ENCODE measurements at regions not wholly inside any gene's neighbourhood (a gene's known extent, or its start where the extent isn't known, plus 50 kb on each side); places are given as distances from the start of the nearest gene placed in this dataset.

GRCh38 chr1:221442056-221442455, 299.8 kb downstream of the DUSP10 start:
- Histone ChIP-seq H3K4me1 (ENCODE audit: insufficient read depth, low read length) (peaks cover 16% of the 10 kb centered on the region), H3K4me3 (ENCODE audit: low read length in 2 of 2) (no peak overlapping the region), H3K27ac (ENCODE audit: low read depth, low read length) (no peak overlapping the region), H3K27me3 (ENCODE audit: insufficient read depth, low read length) (no peaks in the 10 kb centered on the region), H3K9me3 (ENCODE audit: control insufficient read depth in 1 of 2, low read length in 2 of 2) (no peaks in the 10 kb centered on the region), H3K36me3 (ENCODE audit: insufficient read depth, low read length) (no peaks in the 10 kb centered on the region)
- H3K36me3 Mint-ChIP-seq = no peaks in the 10 kb centered on the region
- ChIA-PET POLR2A (ENCODE audit: partially characterized antibody) (interaction anchor here (1.3 kb wide), 1 partner anchor 11 kb away, joined by 3 read pairs; no protein-coding TSS in a partner anchor), CTCF (ENCODE audit: partially characterized antibody) (no interaction called here)
- H3K9me3 Mint-ChIP-seq = peaks cover 0 to 3% (median 0%) of the 10 kb centered on the region in 8 donors
- H3K4me1 Mint-ChIP-seq = peaks cover 10 to 22% (median 15%) of the 10 kb centered on the region in 4 donors
- intact Hi-C loops (cut with micrococcal nuclease) = no loop called here
- H3K27ac Mint-ChIP-seq = peak overlapping the region in 1 of 7 donors; percentile 37
- H3K4me3 Mint-ChIP-seq = no peak overlapping the region
- peaks cover 9 to 14% of the 10 kb centered on the region in 2 donors for H3K27me3 Mint-ChIP-seq
- no peak for DNase-seq

GRCh38 chr1:221444346-221444745, 297.5 kb downstream of the DUSP10 start:
- no peak overlapping the region for H3K27ac Mint-ChIP-seq
- H3K4me3 Mint-ChIP-seq = no peak overlapping the region
- Histone ChIP-seq H3K36me3 (ENCODE audit: insufficient read depth, low read length) (no peaks in the 10 kb centered on the region), H3K4me1 (ENCODE audit: insufficient read depth, low read length) (peaks cover 12% of the 10 kb centered on the region), H3K27me3 (ENCODE audit: insufficient read depth, low read length) (no peaks in the 10 kb centered on the region), H3K27ac (ENCODE audit: low read depth, low read length) (no peak overlapping the region), H3K9me3 (ENCODE audit: control insufficient read depth in 1 of 2, low read length in 2 of 2) (no peaks in the 10 kb centered on the region), H3K4me3 (ENCODE audit: low read length in 2 of 2) (no peak overlapping the region)
- H3K27me3 Mint-ChIP-seq = peaks cover 9 to 14% of the 10 kb centered on the region in 2 donors
- intact Hi-C loops (cut with micrococcal nuclease) = no loop called here
- DNase-seq = no peak
- ChIA-PET POLR2A (ENCODE audit: partially characterized antibody) (no interaction called here), CTCF (ENCODE audit: partially characterized antibody) (interaction anchor here (1.8 kb wide), 1 partner anchor 9 kb away, joined by 8 read pairs; no protein-coding TSS in a partner anchor)
- H3K36me3 Mint-ChIP-seq = no peaks in the 10 kb centered on the region
- H3K9me3 Mint-ChIP-seq = no peaks in the 10 kb centered on the region
- peaks cover 7 to 15% (median 10%) of the 10 kb centered on the region in 4 donors for H3K4me1 Mint-ChIP-seq

GRCh38 chr1:221448585-221449175, 293.2 kb downstream of the DUSP10 start:
- peaks cover 0 to 4% (median 0%) of the 10 kb centered on the region in 4 donors for H3K4me1 Mint-ChIP-seq
- no peaks in the 10 kb centered on the region for H3K9me3 Mint-ChIP-seq
- Histone ChIP-seq H3K4me1 (ENCODE audit: insufficient read depth, low read length) (no peaks in the 10 kb centered on the region), H3K4me3 (ENCODE audit: low read length in 2 of 2) (no peak overlapping the region), H3K27me3 (ENCODE audit: insufficient read depth, low read length) (no peaks in the 10 kb centered on the region), H3K36me3 (ENCODE audit: insufficient read depth, low read length) (no peaks in the 10 kb centered on the region), H3K27ac (ENCODE audit: low read depth, low read length) (no peak overlapping the region), H3K9me3 (ENCODE audit: control insufficient read depth in 1 of 2, low read length in 2 of 2) (no peaks in the 10 kb centered on the region)
- intact Hi-C loops (cut with micrococcal nuclease) = no loop called here
- DNase-seq = no peak
- no peak overlapping the region for H3K27ac Mint-ChIP-seq
- ChIA-PET CTCF (ENCODE audit: partially characterized antibody) (interaction anchor here (2.3 kb wide), 1 partner anchor 13 kb away, joined by 8 read pairs; no protein-coding TSS in a partner anchor), POLR2A (ENCODE audit: partially characterized antibody) (no interaction called here)
- peaks cover 8 to 11% of the 10 kb centered on the region in 2 donors for H3K27me3 Mint-ChIP-seq
- H3K36me3 Mint-ChIP-seq = no peaks in the 10 kb centered on the region
- no peak overlapping the region for H3K4me3 Mint-ChIP-seq

GRCh38 chr1:221449194-221449593, 292.7 kb downstream of the DUSP10 start:
- no peaks in the 10 kb centered on the region for H3K4me1 ChIP-seq (ENCODE audit: insufficient read depth, low read length)
- H3K4me3 ChIP-seq (ENCODE audit: low read length in 2 of 2) = no peak overlapping the region
- DNase-seq = no peak
- ChIA-PET POLR2A (ENCODE audit: partially characterized antibody) (no interaction called here), CTCF (ENCODE audit: partially characterized antibody) (interaction anchor here (2.3 kb wide), 1 partner anchor 14 kb away, joined by 8 read pairs; no protein-coding TSS in a partner anchor)
- Mint-ChIP-seq H3K36me3 (no peaks in the 10 kb centered on the region), H3K27me3 (peaks cover 4 to 11% of the 10 kb centered on the region in 2 donors), H3K27ac (no peak overlapping the region), H3K4me3 (no peak overlapping the region), H3K4me1 (peaks cover 0 to 4% (median 0%) of the 10 kb centered on the region in 4 donors), H3K9me3 (no peaks in the 10 kb centered on the region)
- no peaks in the 10 kb centered on the region for H3K9me3 ChIP-seq (ENCODE audit: control insufficient read depth in 1 of 2, low read length in 2 of 2)
- H3K36me3 ChIP-seq (ENCODE audit: insufficient read depth, low read length) = no peaks in the 10 kb centered on the region
- intact Hi-C loops (cut with micrococcal nuclease) = no loop called here
- no peaks in the 10 kb centered on the region for H3K27me3 ChIP-seq (ENCODE audit: insufficient read depth, low read length)
- H3K27ac ChIP-seq (ENCODE audit: low read depth, low read length) = no peak overlapping the region

- no peak overlapping the region for H3K27ac Mint-ChIP-seq
- CTCF ChIA-PET (ENCODE audit: partially characterized antibody) = no interaction called here
- H3K36me3 Mint-ChIP-seq = no peaks in the 10 kb centered on the region
- H3K4me1 ChIP-seq (ENCODE audit: insufficient read depth, low read length) = no peaks in the 10 kb centered on the region
- DNase-seq = no peak
- intact Hi-C loops (cut with micrococcal nuclease) = no loop called here
- H3K27me3 Mint-ChIP-seq = peaks cover 2 to 11% of the 10 kb centered on the region in 2 donors
- no peaks in the 10 kb centered on the region for H3K27me3 ChIP-seq (ENCODE audit: insufficient read depth, low read length)
- no peaks in the 10 kb centered on the region for H3K36me3 ChIP-seq (ENCODE audit: insufficient read depth, low read length)
- H3K4me3 ChIP-seq (ENCODE audit: low read length in 2 of 2) = no peak overlapping the region
- no peaks in the 10 kb centered on the region for H3K9me3 Mint-ChIP-seq
- POLR2A ChIA-PET (ENCODE audit: partially characterized antibody) = no interaction called here
- H3K9me3 ChIP-seq (ENCODE audit: control insufficient read depth in 1 of 2, low read length in 2 of 2) = no peaks in the 10 kb centered on the region
- H3K27ac ChIP-seq (ENCODE audit: low read depth, low read length) = no peak overlapping the region
- H3K4me1 Mint-ChIP-seq = peaks cover 0 to 4% (median 0%) of the 10 kb centered on the region in 4 donors
- H3K4me3 Mint-ChIP-seq = no peak overlapping the region
Observed at GRCh38 chr1:221449801-221450470, 292.0 kb downstream of the DUSP10 start.

GRCh38 chr1:221451741-221452140, 290.1 kb downstream of the DUSP10 start:
- no peaks in the 10 kb centered on the region for H3K9me3 ChIP-seq (ENCODE audit: control insufficient read depth in 1 of 2, low read length in 2 of 2)
- no peaks in the 10 kb centered on the region for H3K36me3 ChIP-seq (ENCODE audit: insufficient read depth, low read length)
- DNase-seq = no peak
- CTCF ChIA-PET (ENCODE audit: partially characterized antibody) = no interaction called here
- intact Hi-C loops (cut with micrococcal nuclease) = no loop called here
- no peaks in the 10 kb centered on the region for H3K9me3 Mint-ChIP-seq
- no peak overlapping the region for H3K27ac ChIP-seq (ENCODE audit: low read depth, low read length)
- H3K4me1 ChIP-seq (ENCODE audit: insufficient read depth, low read length) = no peaks in the 10 kb centered on the region
- peaks cover 2 to 7% of the 10 kb centered on the region in 2 donors for H3K27me3 Mint-ChIP-seq
- no peaks in the 10 kb centered on the region for H3K27me3 ChIP-seq (ENCODE audit: insufficient read depth, low read length)
- H3K36me3 Mint-ChIP-seq = no peaks in the 10 kb centered on the region
- H3K27ac Mint-ChIP-seq = no peak overlapping the region
- no peak overlapping the region for H3K4me3 Mint-ChIP-seq
- H3K4me3 ChIP-seq (ENCODE audit: low read length in 2 of 2) = no peak overlapping the region
- POLR2A ChIA-PET (ENCODE audit: partially characterized antibody) = no interaction called here
- peaks cover 0 to 4% (median 0%) of the 10 kb centered on the region in 4 donors for H3K4me1 Mint-ChIP-seq

- intact Hi-C loops (cut with micrococcal nuclease) = no loop called here
- no peak overlapping the region for H3K4me3 ChIP-seq (ENCODE audit: low read length in 2 of 2)
- ChIA-PET POLR2A (ENCODE audit: partially characterized antibody) (no interaction called here), CTCF (ENCODE audit: partially characterized antibody) (interaction anchor here (1.5 kb wide), 1 partner anchor 19 kb away, joined by 3 read pairs; no protein-coding TSS in a partner anchor)
- no peak overlapping the region for H3K27ac Mint-ChIP-seq
- no peak for DNase-seq
- no peaks in the 10 kb centered on the region for H3K9me3 Mint-ChIP-seq
- H3K36me3 Mint-ChIP-seq = no peaks in the 10 kb centered on the region
- H3K4me1 ChIP-seq (ENCODE audit: insufficient read depth, low read length) = no peaks in the 10 kb centered on the region
- H3K27me3 ChIP-seq (ENCODE audit: insufficient read depth, low read length) = no peaks in the 10 kb centered on the region
- H3K36me3 ChIP-seq (ENCODE audit: insufficient read depth, low read length) = no peaks in the 10 kb centered on the region
- no peak overlapping the region for H3K27ac ChIP-seq (ENCODE audit: low read depth, low read length)
- H3K4me3 Mint-ChIP-seq = no peak overlapping the region
- H3K27me3 Mint-ChIP-seq = peaks cover 3 to 4% of the 10 kb centered on the region in 2 donors
- peaks cover 0 to 4% (median 0%) of the 10 kb centered on the region in 4 donors for H3K4me1 Mint-ChIP-seq
- H3K9me3 ChIP-seq (ENCODE audit: control insufficient read depth in 1 of 2, low read length in 2 of 2) = no peaks in the 10 kb centered on the region
Observed at GRCh38 chr1:221454096-221454495, 287.8 kb downstream of the DUSP10 start.

Data from CD4-positive, alpha-beta memory T cell (primary cell).